Nephron progenitor cell (in vitro differentiated cells): ENCODE measurements at regions not wholly inside any gene's neighbourhood (a gene's known extent, or its start where the extent isn't known, plus 50 kb on each side); places are given as distances from the start of the nearest gene placed in this dataset.
A peak's percentile ranks its signal among the peaks of the same experiment; 100 is the strongest.

Experiments
- DNase-seq: peaks from one replicate; pipeline ENCODE4 v3.0.0; 2021
- H3K27ac Mint-ChIP-seq: 2 replicates; pipeline ENCODE4 v1.8.0; 2021; ENCODE audit warnings: mild to moderate bottlenecking, moderate library complexity, mixed read lengths
- H3K27me3 Mint-ChIP-seq: 2 replicates; pipeline ENCODE4 v1.8.0; 2021; ENCODE audit warnings: mild to moderate bottlenecking, low read depth, mixed read lengths; ENCODE audit not compliant: poor library complexity
- H3K36me3 Mint-ChIP-seq: 2 replicates; pipeline ENCODE4 v1.8.0; 2021; ENCODE audit warnings: low read depth, mixed read lengths
- H3K4me1 Mint-ChIP-seq: 2 replicates; pipeline ENCODE4 v1.8.0; 2021; ENCODE audit warnings: mixed read lengths
- H3K4me3 Mint-ChIP-seq: 2 replicates; pipeline ENCODE4 v1.8.0; 2021; ENCODE audit warnings: mild to moderate bottlenecking, moderate library complexity, mixed read lengths
- H3K9me3 Mint-ChIP-seq: 2 replicates; pipeline ENCODE4 v1.8.0; 2021; ENCODE audit warnings: mild to moderate bottlenecking, moderate library complexity, mixed read lengths
- TF ChIP-seq, protein P1 (sequence below): fragments of 200-600 bp; sonication (generic); IDR thresholded peaks from 2 replicates; pipeline ENCODE4 v1.5.0; 2021; ENCODE audit warnings: antibody characterized with exemption

DNA sequence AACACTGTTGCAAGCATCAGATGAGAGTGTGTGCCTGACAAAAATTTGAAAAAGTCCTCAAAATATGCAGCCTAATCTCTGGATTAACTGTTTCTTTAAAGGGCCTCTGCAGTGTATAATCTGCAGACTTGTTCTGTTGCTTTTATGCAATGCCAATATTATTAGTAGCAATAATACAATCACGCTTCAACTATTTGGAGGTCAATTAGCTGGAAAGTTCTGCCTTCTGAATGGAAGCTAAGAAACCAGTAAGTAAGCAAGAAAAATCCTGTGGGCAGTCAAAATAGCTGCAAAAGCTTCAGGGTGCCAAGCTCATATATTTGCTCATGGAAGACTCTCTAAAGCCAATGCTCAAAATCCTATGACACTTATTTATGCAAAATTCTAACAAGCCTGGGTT lies 153.2 kb upstream of the NR2F2 start:
- H3K9me3 Mint-ChIP-seq = no peaks in the 10 kb centered on the region
- DNase-seq = no peak
- H3K4me1 Mint-ChIP-seq = peaks cover 37% of the 10 kb centered on the region
- H3K36me3 Mint-ChIP-seq = peaks cover 5% of the 10 kb centered on the region
- TF ChIP-seq, protein P1, sequence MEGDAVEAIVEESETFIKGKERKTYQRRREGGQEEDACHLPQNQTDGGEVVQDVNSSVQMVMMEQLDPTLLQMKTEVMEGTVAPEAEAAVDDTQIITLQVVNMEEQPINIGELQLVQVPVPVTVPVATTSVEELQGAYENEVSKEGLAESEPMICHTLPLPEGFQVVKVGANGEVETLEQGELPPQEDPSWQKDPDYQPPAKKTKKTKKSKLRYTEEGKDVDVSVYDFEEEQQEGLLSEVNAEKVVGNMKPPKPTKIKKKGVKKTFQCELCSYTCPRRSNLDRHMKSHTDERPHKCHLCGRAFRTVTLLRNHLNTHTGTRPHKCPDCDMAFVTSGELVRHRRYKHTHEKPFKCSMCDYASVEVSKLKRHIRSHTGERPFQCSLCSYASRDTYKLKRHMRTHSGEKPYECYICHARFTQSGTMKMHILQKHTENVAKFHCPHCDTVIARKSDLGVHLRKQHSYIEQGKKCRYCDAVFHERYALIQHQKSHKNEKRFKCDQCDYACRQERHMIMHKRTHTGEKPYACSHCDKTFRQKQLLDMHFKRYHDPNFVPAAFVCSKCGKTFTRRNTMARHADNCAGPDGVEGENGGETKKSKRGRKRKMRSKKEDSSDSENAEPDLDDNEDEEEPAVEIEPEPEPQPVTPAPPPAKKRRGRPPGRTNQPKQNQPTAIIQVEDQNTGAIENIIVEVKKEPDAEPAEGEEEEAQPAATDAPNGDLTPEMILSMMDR = no peak
- no peak overlapping the region for H3K27ac Mint-ChIP-seq
- no peak overlapping the region for H3K4me3 Mint-ChIP-seq
- peaks cover 12% of the 10 kb centered on the region for H3K27me3 Mint-ChIP-seq

DNA sequence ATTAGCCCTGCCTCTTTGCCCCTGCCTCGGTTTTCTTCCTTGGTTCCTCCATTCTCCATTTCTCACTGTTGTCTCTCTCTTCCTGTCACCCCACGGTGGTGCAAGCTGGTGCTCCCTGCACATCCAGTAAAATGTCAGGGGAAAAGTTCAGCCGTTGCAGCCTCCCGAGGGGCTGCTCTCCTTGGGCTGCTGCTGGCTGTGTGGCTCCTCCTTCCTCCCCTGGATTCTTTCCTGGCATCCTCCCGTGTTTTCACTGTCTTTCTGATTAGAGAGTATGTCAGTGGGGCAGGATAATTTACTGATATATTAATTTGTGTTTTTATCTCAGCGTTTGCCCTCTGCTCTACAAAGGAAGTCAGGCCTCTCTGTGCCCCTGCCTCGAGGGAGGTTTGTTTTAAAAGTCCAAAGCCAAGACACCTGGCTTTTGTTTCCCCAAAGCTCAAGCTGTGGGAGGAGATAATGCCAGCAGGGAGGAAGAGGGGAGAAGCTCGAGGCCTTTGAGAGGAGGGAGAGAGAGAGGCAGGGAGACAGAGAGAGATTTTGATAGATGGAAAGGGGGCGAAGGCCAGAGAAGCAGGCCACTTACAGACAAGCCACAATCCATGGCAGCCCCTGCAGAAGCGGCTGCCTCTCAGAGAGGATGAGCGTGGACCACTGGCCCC lies 150.3 kb upstream of the NR2F2 start:
- Mint-ChIP-seq H3K27me3 (peaks cover 12% of the 10 kb centered on the region), H3K27ac (peak overlapping the region; percentile 97), H3K9me3 (no peaks in the 10 kb centered on the region), H3K4me3 (peak overlapping the region; percentile 30), H3K36me3 (peaks cover 5% of the 10 kb centered on the region), H3K4me1 (peaks cover 44% of the 10 kb centered on the region)
- peak; percentile 10 for DNase-seq
- TF ChIP-seq, protein P1 = no peak

DNA sequence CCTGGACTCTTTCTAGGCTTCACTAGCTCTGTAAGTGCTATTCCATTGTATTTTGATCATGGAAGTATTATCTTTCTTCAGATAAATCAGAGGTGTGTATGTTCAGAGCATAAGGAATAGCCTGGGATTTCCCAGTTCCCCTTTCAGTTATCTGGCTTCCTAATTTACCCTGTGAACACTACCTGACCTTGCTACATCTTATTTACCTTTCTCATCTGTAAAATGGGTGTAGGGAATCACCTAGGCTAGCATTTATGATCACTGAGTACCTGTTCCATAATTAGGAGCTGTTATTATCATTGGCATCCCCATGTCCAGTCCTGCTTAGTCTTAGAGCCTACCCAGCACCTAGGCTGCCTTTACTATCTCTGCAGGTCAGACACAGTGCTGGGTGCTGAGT lies 149.3 kb upstream of the NR2F2 start:
- Mint-ChIP-seq H3K4me1 (peaks cover 44% of the 10 kb centered on the region), H3K27ac (no peak overlapping the region), H3K36me3 (peaks cover 5% of the 10 kb centered on the region)

GRCh38 chr15:96181873-96182301 lies 148.6 kb upstream of the NR2F2 start:
- peaks cover 44% of the 10 kb centered on the region for H3K4me1 Mint-ChIP-seq
- no peak for DNase-seq
- H3K9me3 Mint-ChIP-seq = no peaks in the 10 kb centered on the region
- H3K36me3 Mint-ChIP-seq = peaks cover 5% of the 10 kb centered on the region
- H3K4me3 Mint-ChIP-seq = no peak overlapping the region
- H3K27me3 Mint-ChIP-seq = peaks cover 12% of the 10 kb centered on the region
- TF ChIP-seq, protein P1 = no peak
- H3K27ac Mint-ChIP-seq = peak overlapping the region; percentile 92

More for the DNA sequence above, 149.3 kb upstream of the NR2F2 start:
- no peaks in the 10 kb centered on the region for H3K9me3 Mint-ChIP-seq
- H3K27me3 Mint-ChIP-seq = peaks cover 12% of the 10 kb centered on the region
- TF ChIP-seq, protein P1 = no peak
- no peak for DNase-seq
- no peak overlapping the region for H3K4me3 Mint-ChIP-seq

DNA sequence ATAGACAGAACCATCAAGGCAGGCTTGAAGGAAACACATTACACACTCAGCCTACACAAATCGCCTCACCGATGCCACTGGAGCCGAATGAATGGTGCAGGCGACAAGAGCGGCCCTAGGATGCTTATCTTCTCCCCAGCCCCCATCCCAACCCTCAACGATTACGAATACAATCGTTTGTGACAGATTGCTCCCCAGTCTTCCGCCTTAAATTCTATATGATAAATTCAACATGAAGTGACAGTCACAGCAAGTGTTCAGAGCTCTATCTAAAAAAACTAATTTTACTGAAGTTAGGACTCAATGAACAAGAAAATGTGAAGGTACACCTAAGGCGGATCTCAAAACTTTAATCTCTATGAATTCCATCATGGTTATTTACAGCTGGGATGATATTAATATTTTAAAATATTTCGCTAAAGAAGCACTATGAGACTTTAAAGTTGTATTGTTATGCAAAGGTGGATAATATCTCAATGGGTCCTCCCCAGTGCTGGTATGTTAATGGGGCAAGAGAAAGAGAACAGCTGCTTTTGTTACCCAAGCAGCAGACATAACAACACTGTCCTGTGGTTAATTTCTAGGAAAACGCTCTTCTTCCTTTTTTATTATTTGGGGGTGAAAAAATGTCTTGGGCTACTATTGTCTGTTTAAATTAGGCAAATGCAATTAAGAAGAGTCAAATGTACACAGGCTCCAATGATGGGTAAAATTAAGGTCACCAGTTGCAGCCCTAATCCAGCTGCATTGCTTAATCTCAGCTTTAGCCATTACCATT lies 147.6 kb upstream of the NR2F2 start:
- DNase-seq = no peak
- Mint-ChIP-seq H3K9me3 (no peaks in the 10 kb centered on the region), H3K27me3 (peaks cover 12% of the 10 kb centered on the region), H3K4me3 (no peak overlapping the region), H3K4me1 (peaks cover 52% of the 10 kb centered on the region), H3K27ac (no peak overlapping the region), H3K36me3 (peaks cover 5% of the 10 kb centered on the region)
- TF ChIP-seq, protein P1 = no peak
